CD4-positive, alpha-beta T cell treated with Interleukin-2 at 100 ng/mL for 4 hours (primary cell): ENCODE measurements at regions not wholly inside any gene's neighbourhood (a gene's known extent, or its start where the extent isn't known, plus 50 kb on each side); places are given as distances from the start of the nearest gene placed in this dataset.

ENCODE experiments used
- DNase-seq: peaks from one replicate; pipeline ENCODE4 v3.0.0-alpha.2; 2020; ENCODE audit warnings: low spot score

DNA sequence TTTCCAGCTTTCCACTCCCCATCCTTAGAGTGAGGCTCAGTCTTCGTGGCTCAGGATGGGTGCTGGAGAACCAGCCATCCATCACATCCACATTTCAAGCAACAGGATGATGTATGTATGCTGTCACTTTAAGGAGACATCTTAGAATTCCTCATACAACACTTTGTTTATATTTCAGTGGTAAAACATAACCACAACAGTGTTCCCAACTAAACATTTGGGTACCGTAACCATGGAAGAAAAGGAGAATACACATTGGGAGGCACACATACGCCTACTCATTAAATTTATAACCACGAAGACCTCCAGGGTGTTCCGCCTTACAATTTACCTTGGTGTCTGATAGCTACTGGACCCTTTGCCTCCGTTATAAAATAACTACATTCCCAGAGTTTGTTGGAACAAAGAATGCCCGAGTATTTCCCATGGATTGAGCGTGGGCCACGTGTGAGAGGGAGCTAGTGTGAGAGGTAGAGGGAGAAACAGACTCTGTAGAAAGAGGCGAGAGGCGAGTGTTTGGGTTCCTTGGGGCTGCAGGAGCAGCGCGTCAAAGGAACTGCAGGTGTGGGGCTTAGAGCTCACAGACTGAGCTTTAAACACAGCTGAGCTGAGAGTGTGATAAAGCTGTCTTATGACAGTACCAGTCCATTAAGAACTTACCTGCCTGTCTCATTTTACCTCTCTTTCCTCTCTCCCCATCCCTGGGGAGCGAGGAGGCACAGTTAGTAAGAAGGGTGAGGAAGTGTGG lies 111.5 kb upstream of the USP24 start:
- DNase-seq, result no peak

DNA sequence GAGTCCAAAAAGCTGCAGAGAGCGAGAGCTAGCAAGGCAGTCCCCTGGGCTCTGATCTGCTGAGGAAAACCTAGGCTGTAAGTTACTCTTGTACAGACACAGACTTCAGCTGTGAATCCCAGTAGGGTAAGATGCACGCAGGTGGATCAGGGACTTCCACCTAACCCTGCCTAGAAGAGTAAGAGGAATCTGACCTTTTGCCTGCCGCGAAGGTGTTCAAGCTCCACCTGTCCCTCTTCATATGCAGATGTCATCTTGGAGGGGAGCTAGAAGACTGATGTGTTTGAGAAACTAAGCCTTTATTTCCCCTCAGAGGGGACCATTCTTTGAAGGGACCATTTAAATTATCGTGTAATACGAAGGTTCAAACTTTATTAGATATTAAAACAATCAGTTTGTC lies 108.6 kb upstream of the USP24 start:
- DNase-seq, result no peak

DNA sequence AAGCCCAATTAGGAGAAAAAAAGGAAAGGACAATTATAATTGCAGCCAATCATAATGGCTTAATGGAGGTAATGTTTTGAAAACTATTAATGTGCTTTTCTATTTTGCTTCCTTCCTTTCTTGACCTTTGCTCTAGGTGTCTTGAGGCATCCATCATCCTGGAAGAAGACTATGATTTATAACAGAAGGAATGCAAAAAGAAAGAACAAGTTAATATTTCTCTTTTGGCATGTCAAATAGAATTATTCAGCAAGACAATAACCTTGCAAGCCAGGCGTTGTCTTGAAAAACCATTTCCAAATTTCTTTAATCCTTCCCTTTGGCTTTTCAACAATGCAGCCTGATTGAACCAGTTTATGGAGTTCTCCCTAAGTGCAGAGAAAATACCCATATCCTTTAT lies 107.7 kb upstream of the USP24 start:
- DNase-seq, result no peak

DNA sequence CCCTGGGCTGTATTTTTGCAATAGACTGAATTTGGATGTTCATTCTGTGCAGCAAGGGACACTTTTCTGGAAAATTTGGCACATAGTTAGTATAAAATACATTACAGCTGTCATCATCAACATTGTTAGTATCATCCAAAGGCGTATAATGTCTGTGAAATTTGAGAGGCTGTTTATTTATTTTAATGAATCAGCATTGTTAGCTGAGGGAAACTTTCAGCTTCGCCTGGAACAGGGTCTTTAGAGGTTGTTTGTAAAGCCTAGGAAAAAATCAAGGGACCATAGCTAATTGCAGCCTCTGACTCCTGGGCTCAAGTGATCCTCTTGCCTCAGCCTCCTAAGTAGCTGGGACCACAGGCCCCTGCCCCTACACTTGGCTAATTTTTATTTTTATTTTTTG lies 106.8 kb upstream of the USP24 start:
- no peak for DNase-seq

DNA sequence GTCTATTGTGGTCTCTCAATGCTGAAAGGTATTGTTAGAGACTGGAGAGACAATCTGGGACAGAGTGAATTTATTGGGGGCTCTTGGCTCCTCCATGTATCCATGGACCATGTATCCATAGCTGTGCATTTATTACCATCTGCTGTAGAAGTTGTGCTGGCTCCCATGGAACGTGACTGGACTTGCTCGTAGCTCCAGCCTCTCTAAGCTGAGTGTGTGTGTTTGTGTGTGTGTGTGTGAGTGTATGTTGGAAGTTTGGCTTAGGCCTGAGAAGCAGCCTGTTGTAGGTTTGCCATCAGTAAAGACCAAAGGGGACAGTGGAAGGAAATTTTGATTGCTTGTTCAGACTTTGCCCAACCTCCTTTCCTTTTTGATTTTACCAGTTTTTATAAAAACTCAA lies 105.7 kb upstream of the USP24 start:
- DNase-seq, result no peak

DNA sequence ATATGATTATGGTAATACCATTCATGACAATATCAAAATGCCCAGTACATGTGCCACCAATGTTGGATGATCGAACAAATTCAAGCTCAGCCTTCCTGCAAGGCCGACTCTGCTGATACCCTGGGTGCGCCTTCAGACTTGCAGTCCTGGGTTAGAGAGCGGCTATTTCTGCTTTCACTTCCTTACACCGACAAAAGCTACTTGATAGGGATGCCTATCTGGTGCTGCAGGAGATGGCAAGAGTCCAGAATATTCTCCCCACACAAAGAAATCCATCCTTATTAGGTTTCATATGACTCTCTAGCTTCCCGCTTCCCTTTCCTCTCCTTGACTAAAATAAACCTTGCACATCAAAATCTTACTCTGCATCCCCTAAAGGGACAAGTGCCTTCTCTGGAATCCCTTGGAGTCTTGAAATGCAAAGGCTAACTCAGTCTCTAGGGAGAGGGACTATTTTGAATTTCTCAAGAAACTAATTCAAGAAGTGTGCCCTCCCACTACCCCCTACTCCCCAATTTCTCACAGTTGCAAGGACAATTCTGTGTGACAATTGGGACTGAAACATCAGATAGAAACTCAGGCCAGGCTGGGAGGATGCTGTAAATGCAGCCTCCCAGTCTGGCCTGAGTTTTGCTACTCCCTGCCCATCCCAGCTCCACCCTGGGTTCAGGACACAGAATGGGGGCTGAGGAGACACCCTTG lies 103.1 kb upstream of the USP24 start:
- no peak for DNase-seq

DNA sequence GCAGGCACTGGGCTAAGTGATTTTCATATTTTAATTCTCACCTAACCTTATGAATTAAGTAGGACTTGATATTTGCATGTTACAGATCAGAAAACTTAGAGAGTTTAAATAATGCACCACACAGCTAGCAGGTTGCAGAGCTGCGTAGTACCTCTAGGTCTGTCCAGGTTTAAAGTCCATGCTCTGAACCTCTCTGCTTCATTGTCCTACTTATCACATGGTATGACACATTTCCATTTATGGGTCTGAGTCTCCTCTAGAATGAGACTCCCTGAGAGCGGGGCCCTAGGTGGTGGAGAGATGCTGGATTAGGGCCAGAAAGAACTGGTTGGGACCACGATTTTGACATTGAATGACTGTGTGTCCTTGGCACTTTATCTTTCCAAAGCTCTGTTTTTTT lies 102.5 kb upstream of the USP24 start:
- no peak for DNase-seq

DNA sequence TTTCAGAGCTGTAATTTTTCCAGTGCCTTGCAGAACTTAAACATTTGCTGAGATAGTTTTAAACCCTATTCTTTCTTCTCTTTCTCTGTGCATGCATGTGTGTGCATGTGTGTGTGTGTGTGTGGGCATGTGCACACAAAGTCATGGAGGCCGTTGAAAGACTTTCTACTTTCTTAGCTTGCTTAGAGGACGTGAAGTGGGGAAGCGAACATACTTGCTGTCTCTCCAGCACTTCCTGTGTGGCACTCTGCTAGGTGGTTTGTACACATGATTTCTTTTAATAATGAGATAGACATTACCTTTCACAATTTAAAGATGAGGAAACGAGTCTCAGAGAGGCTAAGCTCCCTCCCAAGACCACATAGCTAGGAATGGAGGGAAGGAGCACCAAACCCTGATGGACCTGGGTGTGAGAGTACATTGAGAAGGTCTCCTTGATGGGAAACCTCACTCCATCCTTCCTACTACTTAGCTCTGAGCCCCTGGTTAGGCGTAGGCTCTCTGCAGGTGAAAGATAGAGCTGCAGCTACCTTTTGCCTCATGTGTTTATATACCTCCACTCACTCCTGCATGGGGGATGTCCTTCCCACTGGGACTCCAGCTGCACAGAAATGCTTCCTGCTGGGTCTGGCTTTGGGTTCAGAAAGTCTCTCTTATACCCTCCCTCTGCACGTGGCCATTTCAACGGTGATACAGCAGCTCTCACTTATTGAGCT lies 101.9 kb upstream of the USP24 start:
- no peak for DNase-seq

DNA sequence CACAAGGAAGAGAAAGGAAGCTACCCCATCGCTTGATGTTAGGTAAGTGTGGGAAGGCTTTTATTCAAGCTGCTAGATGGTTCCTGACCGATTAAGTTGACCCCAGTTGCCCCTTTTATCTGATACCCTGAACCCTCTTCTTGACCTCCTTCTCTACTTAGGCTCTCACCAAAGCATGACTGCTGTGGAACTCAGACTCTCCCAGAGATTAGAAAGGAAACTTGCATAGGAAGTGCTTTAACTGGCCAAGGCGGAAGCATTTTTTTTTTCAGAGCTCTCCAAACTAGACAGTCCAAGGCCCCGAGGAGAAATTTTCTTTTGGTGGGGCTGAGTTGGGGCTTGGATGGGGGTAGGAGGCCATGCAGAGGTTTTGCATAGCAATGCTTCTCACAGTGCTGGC lies 101.3 kb upstream of the USP24 start:
- no peak for DNase-seq

DNA sequence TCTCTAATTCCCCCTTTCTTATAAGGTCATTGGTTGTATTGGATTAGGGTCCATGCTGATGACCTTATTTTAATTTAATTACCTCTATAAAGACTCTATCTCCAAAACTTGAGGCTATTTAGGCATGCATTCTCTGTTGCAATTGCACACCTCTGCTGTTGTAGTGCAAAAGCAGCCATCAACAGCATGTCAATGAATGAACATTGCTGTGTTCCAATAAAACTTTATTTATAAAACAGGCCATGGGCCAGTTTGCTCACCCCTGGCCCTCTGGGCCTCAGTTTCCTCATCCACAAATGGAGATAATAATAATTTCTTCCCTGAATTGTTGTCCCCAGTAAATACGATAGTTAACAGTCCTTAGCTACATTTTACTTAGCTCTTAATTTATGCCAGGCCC lies 100.4 kb upstream of the USP24 start:
- DNase-seq, result no peak

DNA sequence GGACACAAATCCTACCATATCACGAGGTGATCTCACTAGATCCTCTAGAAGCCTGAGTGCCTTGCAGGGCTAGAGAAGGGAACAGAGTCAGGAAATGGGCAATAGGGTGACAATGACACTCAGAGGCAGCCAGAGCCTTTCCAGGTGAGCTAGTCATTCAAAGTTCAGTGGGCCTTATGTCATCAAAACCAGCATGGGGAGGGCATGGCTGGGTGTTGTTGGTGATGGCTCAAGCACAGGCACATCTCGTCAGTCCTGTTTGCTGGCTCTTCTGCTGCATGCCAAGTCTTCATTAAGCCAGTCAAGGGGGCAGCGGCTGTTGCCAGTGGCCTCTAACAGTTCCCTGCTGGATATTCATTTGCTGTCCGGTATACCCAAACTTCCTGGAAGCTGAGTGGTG lies 99.6 kb upstream of the USP24 start:
- no peak for DNase-seq

DNA sequence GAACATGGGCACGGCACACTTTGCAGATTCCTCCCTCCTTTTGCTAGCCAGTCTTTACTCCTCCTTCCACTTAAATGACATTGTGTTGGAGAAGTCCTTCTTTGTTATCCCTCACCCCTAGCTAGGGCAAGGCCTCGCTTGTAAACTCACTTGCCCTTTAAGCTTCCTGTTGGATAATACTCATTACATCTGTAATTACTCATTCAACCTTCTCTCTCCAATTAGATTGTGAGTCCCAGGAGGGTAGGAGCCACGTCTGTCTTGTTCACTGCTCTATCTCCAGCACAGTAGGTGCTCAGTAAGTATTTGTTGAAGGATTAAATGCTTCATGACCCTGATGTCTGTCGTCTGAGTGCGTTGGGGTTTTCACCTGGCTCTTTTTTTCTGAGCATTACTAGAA lies 98.7 kb upstream of the USP24 start:
- no peak for DNase-seq

DNA sequence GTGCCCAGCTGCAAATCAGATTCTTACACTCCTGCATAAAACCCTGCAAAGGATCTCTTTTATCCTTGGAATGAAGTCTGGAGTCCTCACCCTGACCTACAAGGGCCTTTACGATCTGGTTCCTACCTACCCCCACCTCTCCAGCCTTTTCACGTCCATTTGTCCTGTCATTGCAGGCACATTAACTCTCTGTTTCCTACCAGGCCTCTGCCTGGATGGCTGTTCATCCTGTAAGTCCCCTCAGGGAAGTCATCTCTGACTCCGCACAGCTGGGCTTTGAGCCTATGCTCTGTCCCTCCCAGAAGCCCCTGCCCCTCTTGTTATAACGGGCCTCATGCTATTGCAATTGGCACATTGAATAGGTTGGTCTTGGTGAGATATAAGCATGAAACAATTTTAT lies 96.8 kb upstream of the USP24 start:
- DNase-seq, result no peak

DNA sequence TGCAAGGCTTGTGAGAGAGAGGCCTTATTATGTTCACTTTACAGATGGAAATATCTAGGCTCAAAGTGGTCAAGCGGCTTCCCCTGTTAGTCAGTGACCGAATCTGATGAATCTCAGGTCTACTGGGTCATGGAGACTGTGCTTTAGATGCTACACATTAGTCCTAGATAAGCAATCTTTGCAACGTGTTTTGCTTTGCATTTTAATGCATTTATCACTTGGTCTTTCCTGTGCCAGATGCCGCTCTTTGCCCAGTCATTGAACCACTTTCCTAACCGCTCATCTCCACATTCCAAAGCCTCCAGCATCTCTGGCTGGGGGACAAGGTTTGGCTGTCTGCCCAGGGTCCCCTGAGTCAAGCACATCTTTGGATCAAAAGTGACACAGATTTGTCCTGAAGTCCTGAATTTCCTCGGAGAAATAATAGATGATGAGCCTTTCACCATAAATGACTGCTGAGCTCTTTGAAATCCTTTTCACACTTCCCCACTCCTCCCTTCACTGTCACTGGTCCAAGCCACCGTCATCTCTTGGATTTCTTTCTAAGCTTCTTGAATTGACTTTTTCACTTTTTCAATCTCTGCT lies 96.0 kb upstream of the USP24 start:
- no peak for DNase-seq

DNA sequence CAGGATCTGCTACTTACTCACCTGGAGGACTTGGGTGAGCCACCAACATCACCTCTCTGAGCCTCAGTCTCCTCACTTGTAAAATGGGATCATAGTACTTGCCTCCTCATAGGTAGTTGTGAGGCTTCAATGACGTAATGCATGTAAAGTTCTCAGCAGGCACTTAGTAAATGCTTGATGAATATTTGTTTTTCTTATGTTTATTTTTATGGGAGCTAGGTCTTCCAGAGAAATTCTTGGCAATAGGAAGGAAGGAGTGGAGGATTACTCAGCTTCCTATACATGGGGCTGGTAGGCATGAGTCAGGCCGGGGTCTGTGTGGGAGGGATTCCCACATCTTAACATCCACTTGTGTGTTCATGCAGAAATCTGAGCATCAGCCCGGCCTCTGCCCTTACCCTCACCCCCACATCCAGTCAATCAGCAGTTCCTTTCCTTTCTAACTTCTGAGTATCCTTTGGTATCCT lies 95.4 kb upstream of the USP24 start:
- no peak for DNase-seq

DNA sequence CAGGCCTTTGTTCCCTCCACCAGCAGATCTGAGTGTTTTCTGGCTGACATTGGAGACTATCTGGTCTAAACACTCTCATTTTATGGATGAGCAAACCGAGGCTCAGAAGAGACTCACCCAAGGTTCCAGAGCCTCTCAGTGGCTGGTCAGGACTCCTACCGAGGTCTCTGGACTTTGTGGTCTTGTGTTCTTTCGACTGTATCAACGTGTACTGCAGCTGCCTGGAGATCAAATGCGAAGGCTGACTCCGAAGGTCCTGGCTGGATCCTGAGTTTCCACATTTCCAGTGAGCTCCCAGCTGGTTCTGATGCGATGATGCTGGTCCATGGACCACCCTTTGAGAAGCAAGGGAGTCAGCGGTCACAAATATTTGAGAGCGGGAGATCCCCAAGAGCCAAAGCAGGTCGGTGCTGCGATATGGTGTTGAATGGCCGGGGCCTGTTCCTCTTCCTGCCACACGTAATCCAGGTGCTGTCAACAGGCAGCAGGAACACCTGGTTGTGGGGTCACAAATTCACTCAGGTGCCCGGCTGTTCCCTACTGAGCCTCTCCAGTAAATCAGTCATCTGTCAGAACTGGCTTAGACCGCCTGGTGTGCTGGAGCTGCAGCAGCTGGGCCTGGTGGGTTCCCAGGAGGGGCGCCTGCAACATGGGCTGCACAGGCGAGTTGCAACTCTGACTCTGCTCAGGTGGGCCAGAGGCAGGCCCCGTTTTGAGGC lies 94.8 kb upstream of the USP24 start:
- no peak for DNase-seq

DNA sequence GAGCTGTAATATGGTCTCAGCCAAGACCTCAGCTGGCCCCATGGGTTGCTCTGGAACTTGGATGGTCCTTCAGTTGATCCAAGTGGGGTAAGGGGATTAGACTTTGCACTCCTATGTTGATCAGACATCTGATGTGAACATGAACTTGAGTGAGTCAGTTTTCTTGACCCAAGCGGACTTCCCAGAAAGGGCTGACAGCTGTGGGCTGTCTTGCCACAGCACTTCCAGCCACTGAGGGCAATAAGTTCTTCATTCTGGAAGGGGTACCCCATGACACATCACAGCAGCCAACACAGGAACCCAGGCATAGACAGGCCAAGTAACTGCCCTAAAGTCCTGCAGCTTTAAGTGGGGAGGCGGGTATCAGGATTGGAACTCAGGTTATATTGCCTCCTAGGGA lies 93.9 kb upstream of the USP24 start:
- DNase-seq, result no peak

DNA sequence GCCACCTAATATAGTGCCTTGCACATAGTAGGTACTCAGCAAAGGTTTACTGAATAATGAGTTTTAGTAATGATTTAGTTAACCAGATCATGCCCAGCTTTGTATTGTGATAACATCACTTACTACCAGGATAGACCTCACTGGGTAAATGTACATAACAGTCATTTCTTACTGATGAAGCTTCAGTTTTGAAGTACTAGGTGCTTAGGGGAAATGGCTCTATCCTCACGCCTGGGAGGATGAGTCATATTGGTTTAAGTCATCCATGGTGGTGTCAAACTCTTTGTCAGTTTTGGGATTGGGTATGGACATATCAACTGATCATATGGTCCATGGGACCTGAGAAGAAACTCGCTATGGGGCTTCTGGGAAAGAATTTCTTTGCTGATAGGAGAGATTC lies 90.6 kb upstream of the USP24 start:
- no peak for DNase-seq

DNA sequence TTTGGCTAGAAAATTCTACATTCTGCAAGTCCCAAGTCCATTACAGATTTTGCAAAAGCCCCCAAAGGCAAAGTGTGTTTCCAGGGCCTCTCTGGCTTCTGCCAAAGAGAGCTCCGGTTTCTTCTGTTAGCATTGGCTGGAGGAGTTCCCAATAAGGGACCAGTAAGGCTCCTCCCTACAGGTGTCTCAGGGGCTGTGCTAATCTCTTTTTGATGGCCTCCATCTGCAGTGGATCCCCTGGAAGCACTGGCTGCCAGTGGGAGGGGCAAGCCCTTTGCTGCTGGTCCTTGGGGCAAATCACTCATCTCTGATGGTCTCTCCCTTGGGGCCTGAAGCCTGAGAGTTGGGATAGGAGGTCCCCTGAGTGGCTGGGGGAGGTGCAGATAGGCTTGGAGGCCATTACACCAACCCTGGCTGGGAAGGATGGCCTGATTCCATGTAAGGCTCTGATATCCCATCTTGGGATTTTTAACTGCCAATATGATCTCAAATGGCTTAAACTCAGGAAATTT lies 89.1 kb upstream of the USP24 start:
- no peak for DNase-seq

DNA sequence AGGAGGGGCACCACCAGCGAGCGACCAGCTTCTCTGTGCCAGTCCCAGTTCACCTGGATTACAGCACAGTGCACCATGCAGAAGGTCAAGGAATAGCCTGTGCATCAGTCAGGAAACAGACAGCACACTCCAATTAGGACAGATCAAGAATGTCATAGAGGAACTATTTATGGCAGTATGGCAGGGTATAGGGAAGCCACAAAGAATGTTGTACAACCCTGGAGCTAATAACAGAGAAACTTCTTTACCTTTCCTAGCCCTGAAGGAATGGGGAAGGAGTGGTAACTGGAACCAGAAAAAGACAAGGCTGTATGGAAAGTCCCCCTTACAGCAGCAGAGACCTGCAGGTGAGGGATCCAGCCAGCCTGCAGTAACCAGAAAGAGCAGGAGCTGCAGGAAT lies 87.8 kb upstream of the USP24 start:
- DNase-seq, result no peak

DNA sequence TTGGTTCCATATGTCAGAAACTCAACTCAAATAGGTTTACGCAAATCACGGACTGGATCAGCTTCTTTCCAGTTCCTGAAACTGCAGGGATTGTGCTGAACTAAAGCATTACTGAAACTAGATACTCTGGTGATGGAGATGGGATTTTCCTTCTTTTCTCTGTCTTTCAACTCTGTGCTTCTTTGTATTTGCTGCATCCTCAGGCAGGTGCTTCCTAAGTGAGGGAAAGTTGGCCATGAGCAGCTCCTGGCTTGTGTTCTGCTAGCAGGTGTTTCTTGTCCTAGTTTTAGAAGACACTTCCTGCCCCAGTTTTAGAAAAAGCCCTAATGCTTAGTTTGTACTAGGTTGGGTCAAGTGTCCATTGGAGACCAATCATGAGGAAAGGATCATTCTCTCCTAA lies 86.7 kb upstream of the USP24 start:
- DNase-seq, result no peak

DNA sequence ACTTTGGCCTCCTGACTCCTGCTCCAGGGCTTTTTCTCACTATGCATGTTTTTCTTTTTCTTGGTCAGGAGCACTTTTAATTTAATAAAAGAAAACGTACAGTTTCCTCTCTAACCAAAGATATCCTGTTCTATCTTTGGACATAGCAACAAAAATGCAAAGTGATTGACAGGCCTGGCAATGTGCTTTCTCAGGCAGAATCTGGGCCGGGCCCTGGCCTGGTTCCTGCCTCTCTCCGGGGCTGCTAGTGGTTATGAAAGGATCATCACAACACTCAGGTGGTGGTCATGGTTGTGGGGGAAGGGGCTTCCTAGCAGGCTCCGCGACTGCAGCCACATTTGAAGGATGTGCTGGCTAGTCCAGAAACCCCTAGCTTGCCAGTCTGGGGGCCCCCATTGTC lies 85.8 kb upstream of the USP24 start:
- DNase-seq, result no peak
